Liver (tissue), 8 donors: ENCODE measurements at regions not wholly inside any gene's neighbourhood (a gene's known extent, or its start where the extent isn't known, plus 50 kb on each side); places are given as distances from the start of the nearest gene placed in this dataset.

Experiments
- DNase-seq: peaks from one replicate; pipeline ENCODE4 v3.0.0-alpha.2; 2017; ENCODE audit warnings: low spot score
- H3K27ac ChIP-seq, 2 donors: one replicate each; pipeline ENCODE4 v1.7.0; 2013; ENCODE audit warnings: inconsistent platforms in 2 of 2, low read length in 2 of 2, control low read depth in 1 of 2, low read depth in 1 of 2, mild to moderate bottlenecking in 1 of 2
- H3K27me3 ChIP-seq, 4 donors: one replicate each; pipeline versions ENCODE4 v1.6.1 to v1.7.0; 2013; ENCODE audit warnings: low read length in 3 of 4, inconsistent platforms in 1 of 4, mild to moderate bottlenecking in 1 of 4, moderate library complexity in 1 of 4; ENCODE audit not compliant: control insufficient read depth in 4 of 4, insufficient read depth in 4 of 4
- H3K36me3 ChIP-seq, 4 donors: one replicate each; pipeline versions ENCODE4 v1.6.1 to v1.7.0; 2013; ENCODE audit warnings: low read length in 3 of 4, mild to moderate bottlenecking in 3 of 4, low read depth in 1 of 4, moderate library complexity in 1 of 4; ENCODE audit not compliant: control insufficient read depth in 4 of 4, insufficient read depth in 3 of 4
- H3K4me1 ChIP-seq, 4 donors: one replicate each; pipeline versions ENCODE4 v1.6.1 to v1.7.0; 2013; ENCODE audit warnings: low read length in 3 of 4, mild to moderate bottlenecking in 3 of 4, moderate library complexity in 1 of 4; ENCODE audit not compliant: control insufficient read depth in 4 of 4, insufficient read depth in 4 of 4
- H3K4me3 ChIP-seq, 3 donors: one replicate each; pipeline versions ENCODE4 v1.6.1 to v1.7.0; 2013; ENCODE audit warnings: low read length in 3 of 3, control low read depth in 1 of 3, low read depth in 1 of 3, mild to moderate bottlenecking in 1 of 3
- H3K9ac ChIP-seq, 2 donors: one replicate each; pipeline ENCODE4 v1.7.0; 2013; ENCODE audit warnings: low read length in 2 of 2, mild to moderate bottlenecking in 2 of 2, moderate library complexity in 2 of 2, control low read depth in 1 of 2, low read depth in 1 of 2
- H3K9me3 ChIP-seq, 4 donors: one replicate each; pipeline versions ENCODE4 v1.6.1 to v1.7.0; 2013; ENCODE audit warnings: low read length in 3 of 4; ENCODE audit not compliant: control insufficient read depth in 4 of 4
- ATF3 ChIP-seq: IDR thresholded peaks from 2 replicates; pipeline ENCODE4 v1.6.1; 2016; ENCODE audit warnings: antibody characterized with exemption
- EGR1 ChIP-seq, 2 donors: IDR thresholded peaks; 2 replicates each; pipeline ENCODE4 v1.6.1; 2016 to 2018; ENCODE audit warnings: antibody characterized with exemption in 2 of 2, low read depth in 2 of 2
- FOXA1 ChIP-seq: IDR thresholded peaks from 2 replicates; pipeline ENCODE4 v1.6.1; 2016; ENCODE audit warnings: antibody characterized with exemption
- FOXA2 ChIP-seq: IDR thresholded peaks from 2 replicates; pipeline ENCODE4 v1.6.1; 2016; ENCODE audit warnings: antibody characterized with exemption
- GABPA ChIP-seq, 2 donors: IDR thresholded peaks in 1 of 2; conservative IDR thresholded peaks in 1 of 2; 2 replicates each; pipeline ENCODE4 v1.6.1; 2016; ENCODE audit warnings: antibody characterized with exemption in 2 of 2, mild to moderate bottlenecking in 1 of 2, moderate library complexity in 1 of 2
- HNF4A ChIP-seq, 2 donors: conservative IDR thresholded peaks; 2 replicates each; pipeline ENCODE4 v1.6.1; 2016; ENCODE audit warnings: antibody characterized with exemption in 2 of 2, mild to moderate bottlenecking in 2 of 2
- HNF4G ChIP-seq: IDR thresholded peaks from 2 replicates; pipeline ENCODE4 v1.6.1; 2016; ENCODE audit warnings: antibody characterized with exemption
- JUND ChIP-seq, 2 donors: IDR thresholded peaks; 2 replicates each; pipeline ENCODE4 v1.6.1; 2016; ENCODE audit warnings: antibody characterized with exemption in 2 of 2
- NR2F2 ChIP-seq: IDR thresholded peaks from 2 replicates; pipeline ENCODE4 v1.6.1; 2016; ENCODE audit warnings: antibody characterized with exemption
- RAD21 ChIP-seq, 2 donors: IDR thresholded peaks; 2 replicates each; pipeline ENCODE4 v1.6.1; 2016; ENCODE audit warnings: antibody characterized with exemption in 2 of 2, mild to moderate bottlenecking in 2 of 2
- RXRA ChIP-seq, 2 donors: IDR thresholded peaks; 2 replicates each; pipeline ENCODE4 v1.6.1; 2017 to 2018; ENCODE audit warnings: antibody characterized with exemption in 2 of 2, mild to moderate bottlenecking in 1 of 2
- SP1 ChIP-seq: IDR thresholded peaks from 2 replicates; pipeline ENCODE4 v1.6.1; 2018; ENCODE audit warnings: antibody characterized with exemption, mild to moderate bottlenecking
- TAF1 ChIP-seq: conservative IDR thresholded peaks from 2 replicates; pipeline ENCODE4 v1.6.1; 2016; ENCODE audit warnings: antibody characterized with exemption, mild to moderate bottlenecking
- YY1 ChIP-seq: IDR thresholded peaks from 2 replicates; pipeline ENCODE4 v1.6.1; 2016; ENCODE audit warnings: antibody characterized with exemption, mild to moderate bottlenecking
- WGBS: extraction: QIAGEN DNeasy Blood & Tissue Kit; methylation state at CpG from one replicate; pipeline ENCODE4 v1.1.7; 2013; 5-methylcytosine and 5-hydroxymethylcytosine counted together
- TF ChIP-seq, protein P1 (sequence below): fragments of 150-350 bp; IDR thresholded peaks from 2 replicates; pipeline ENCODE4 v1.5.1; 2017; ENCODE audit warnings: improper control_type of control experiment, low read depth, low read length; ENCODE audit not compliant: missing input control
- TF ChIP-seq, protein P2 (sequence below): IDR thresholded peaks from 2 replicates; pipeline ENCODE4 v1.6.1; 2016; ENCODE audit warnings: antibody characterized with exemption
- TF ChIP-seq, protein P3 (sequence below): IDR thresholded peaks from 2 replicates; pipeline ENCODE4 v1.6.1; 2016; ENCODE audit warnings: antibody characterized with exemption
- TF ChIP-seq, protein P4 (sequence below): IDR thresholded peaks from 2 replicates; pipeline ENCODE4 v1.6.1; 2016; ENCODE audit warnings: antibody characterized with exemption, mild to moderate bottlenecking
- donor health status: healthy.
- donor health status: healthy.
- donor health status: healthy.
- donor health status: healthy.
- donor health status: healthy.

GRCh38 chr9:78541868-78542443, 245.0 kb downstream of the PSAT1 start:
- no peaks in the 10 kb centered on the region for H3K9me3 ChIP-seq
- TF ChIP-seq TAF1 (no peak), ATF3 (no peak), EGR1 (IDR thresholded peaks at IDR 0.05; ENCODE audit: low read depth in 2 of 2) (no peak), YY1 (no peak), RAD21 (IDR thresholded peaks at IDR 0.05) (no peak), FOXA2 (no peak), HNF4G (no peak), SP1 (no peak), NR2F2 (no peak), FOXA1 (no peak), JUND (IDR thresholded peaks at IDR 0.05) (no peak), GABPA (IDR thresholded peaks at IDR 0.05 in 1 of 2, conservative IDR thresholded peaks at IDR 0.05 in 1 of 2) (no peak), HNF4A (conservative IDR thresholded peaks at IDR 0.05) (no peak), RXRA (IDR thresholded peaks at IDR 0.05) (no peak)
- TF ChIP-seq, protein P1, sequence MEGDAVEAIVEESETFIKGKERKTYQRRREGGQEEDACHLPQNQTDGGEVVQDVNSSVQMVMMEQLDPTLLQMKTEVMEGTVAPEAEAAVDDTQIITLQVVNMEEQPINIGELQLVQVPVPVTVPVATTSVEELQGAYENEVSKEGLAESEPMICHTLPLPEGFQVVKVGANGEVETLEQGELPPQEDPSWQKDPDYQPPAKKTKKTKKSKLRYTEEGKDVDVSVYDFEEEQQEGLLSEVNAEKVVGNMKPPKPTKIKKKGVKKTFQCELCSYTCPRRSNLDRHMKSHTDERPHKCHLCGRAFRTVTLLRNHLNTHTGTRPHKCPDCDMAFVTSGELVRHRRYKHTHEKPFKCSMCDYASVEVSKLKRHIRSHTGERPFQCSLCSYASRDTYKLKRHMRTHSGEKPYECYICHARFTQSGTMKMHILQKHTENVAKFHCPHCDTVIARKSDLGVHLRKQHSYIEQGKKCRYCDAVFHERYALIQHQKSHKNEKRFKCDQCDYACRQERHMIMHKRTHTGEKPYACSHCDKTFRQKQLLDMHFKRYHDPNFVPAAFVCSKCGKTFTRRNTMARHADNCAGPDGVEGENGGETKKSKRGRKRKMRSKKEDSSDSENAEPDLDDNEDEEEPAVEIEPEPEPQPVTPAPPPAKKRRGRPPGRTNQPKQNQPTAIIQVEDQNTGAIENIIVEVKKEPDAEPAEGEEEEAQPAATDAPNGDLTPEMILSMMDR: no peak
- TF ChIP-seq, protein P2, sequence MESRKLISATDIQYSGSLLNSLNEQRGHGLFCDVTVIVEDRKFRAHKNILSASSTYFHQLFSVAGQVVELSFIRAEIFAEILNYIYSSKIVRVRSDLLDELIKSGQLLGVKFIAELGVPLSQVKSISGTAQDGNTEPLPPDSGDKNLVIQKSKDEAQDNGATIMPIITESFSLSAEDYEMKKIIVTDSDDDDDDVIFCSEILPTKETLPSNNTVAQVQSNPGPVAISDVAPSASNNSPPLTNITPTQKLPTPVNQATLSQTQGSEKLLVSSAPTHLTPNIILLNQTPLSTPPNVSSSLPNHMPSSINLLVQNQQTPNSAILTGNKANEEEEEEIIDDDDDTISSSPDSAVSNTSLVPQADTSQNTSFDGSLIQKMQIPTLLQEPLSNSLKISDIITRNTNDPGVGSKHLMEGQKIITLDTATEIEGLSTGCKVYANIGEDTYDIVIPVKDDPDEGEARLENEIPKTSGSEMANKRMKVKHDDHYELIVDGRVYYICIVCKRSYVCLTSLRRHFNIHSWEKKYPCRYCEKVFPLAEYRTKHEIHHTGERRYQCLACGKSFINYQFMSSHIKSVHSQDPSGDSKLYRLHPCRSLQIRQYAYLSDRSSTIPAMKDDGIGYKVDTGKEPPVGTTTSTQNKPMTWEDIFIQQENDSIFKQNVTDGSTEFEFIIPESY: no peak
- TF ChIP-seq, protein P3, sequence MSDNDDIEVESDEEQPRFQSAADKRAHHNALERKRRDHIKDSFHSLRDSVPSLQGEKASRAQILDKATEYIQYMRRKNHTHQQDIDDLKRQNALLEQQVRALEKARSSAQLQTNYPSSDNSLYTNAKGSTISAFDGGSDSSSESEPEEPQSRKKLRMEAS: no peak
- TF ChIP-seq, protein P4, sequence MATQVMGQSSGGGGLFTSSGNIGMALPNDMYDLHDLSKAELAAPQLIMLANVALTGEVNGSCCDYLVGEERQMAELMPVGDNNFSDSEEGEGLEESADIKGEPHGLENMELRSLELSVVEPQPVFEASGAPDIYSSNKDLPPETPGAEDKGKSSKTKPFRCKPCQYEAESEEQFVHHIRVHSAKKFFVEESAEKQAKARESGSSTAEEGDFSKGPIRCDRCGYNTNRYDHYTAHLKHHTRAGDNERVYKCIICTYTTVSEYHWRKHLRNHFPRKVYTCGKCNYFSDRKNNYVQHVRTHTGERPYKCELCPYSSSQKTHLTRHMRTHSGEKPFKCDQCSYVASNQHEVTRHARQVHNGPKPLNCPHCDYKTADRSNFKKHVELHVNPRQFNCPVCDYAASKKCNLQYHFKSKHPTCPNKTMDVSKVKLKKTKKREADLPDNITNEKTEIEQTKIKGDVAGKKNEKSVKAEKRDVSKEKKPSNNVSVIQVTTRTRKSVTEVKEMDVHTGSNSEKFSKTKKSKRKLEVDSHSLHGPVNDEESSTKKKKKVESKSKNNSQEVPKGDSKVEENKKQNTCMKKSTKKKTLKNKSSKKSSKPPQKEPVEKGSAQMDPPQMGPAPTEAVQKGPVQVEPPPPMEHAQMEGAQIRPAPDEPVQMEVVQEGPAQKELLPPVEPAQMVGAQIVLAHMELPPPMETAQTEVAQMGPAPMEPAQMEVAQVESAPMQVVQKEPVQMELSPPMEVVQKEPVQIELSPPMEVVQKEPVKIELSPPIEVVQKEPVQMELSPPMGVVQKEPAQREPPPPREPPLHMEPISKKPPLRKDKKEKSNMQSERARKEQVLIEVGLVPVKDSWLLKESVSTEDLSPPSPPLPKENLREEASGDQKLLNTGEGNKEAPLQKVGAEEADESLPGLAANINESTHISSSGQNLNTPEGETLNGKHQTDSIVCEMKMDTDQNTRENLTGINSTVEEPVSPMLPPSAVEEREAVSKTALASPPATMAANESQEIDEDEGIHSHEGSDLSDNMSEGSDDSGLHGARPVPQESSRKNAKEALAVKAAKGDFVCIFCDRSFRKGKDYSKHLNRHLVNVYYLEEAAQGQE: no peak
- 90% methylated on average over 9 of the region's 9 CpGs for WGBS

More at GRCh38 chr9:78541868-78542443, 245.0 kb downstream of the PSAT1 start:
- Histone ChIP-seq H3K36me3 (no peaks in the 10 kb centered on the region), H3K4me1 (peaks cover 0 to 9% (median 0%) of the 10 kb centered on the region in 4 donors), H3K27ac (no peak overlapping the region), H3K4me3 (no peak overlapping the region), H3K27me3 (no peaks in the 10 kb centered on the region), H3K9ac (no peak overlapping the region)
- DNase-seq: no peak
